Astrocyte (in vitro differentiated cells and primary cell): ENCODE measurements at regions not wholly inside any gene's neighbourhood (a gene's known extent, or its start where the extent isn't known, plus 50 kb on each side); places are given as distances from the start of the nearest gene placed in this dataset.

ENCODE experiments used
- CTCF ChIP-seq: IDR thresholded peaks from 2 replicates; pipeline ENCODE4 v1.5.1; 2011; ENCODE audit warnings: low read depth, mild to moderate bottlenecking, inconsistent platforms, low read length, moderate library complexity; ENCODE audit not compliant: insufficient read depth
- EZH2 ChIP-seq: IDR thresholded peaks from 2 replicates; pipeline ENCODE4 v1.6.1; 2012; ENCODE audit warnings: mild to moderate bottlenecking, low read length, inconsistent platforms; ENCODE audit not compliant: insufficient read depth

GRCh38 chr22:49626361-49627216, 201.1 kb downstream of the BRD1 start:
- TF ChIP-seq CTCF (no peak), EZH2 (no peak)
